ENCODE measurements at regions not wholly inside any gene's neighbourhood (a gene's known extent, or its start where the extent isn't known, plus 50 kb on each side); places are given as distances from the start of the nearest gene placed in this dataset.
"Not testable (repeated sequence)": the region's sequence is repeated elsewhere in the genome, so short reads cannot be mapped to it uniquely, and the experiment has no call there.

GRCh38 chr10:34058845-34059614, 724.6 kb upstream of the NRP1 start:
- DNase-seq, result no peak

- DNase-seq, result not testable (repeated sequence)
These were observed 721.0 kb upstream of the NRP1 start for GRCh38 chr10:34055410-34055985.

- no peak for DNase-seq
These were observed 715.4 kb upstream of the NRP1 start for GRCh38 chr10:34049887-34050286.

- DNase-seq, result no peak
These were observed 715.0 kb upstream of the NRP1 start for GRCh38 chr10:34049469-34049868.

- no peak for DNase-seq
These were observed 712.9 kb upstream of the NRP1 start for GRCh38 chr10:34047389-34047788.

- DNase-seq, result no peak
These were observed 712.1 kb upstream of the NRP1 start for GRCh38 chr10:34046506-34047034.

- no peak for DNase-seq
These were observed 711.2 kb upstream of the NRP1 start for GRCh38 chr10:34045571-34046190.

- no peak for DNase-seq
These were observed 707.4 kb upstream of the NRP1 start for GRCh38 chr10:34041871-34042270.

GRCh38 chr10:34037499-34037898, 703.0 kb upstream of the NRP1 start:
- DNase-seq, result no peak

- not testable (repeated sequence) for DNase-seq
These were observed 700.8 kb upstream of the NRP1 start for GRCh38 chr10:34035241-34035790.

GRCh38 chr10:34033078-34033477, 698.6 kb upstream of the NRP1 start:
- DNase-seq, result no peak

GRCh38 chr10:34032564-34032963, 698.1 kb upstream of the NRP1 start:
- no peak for DNase-seq

- DNase-seq, result no peak
These were observed 696.9 kb upstream of the NRP1 start for GRCh38 chr10:34031400-34031799.

- no peak for DNase-seq
These were observed 695.0 kb upstream of the NRP1 start for GRCh38 chr10:34029455-34029854.

GRCh38 chr10:34028936-34029335, 694.5 kb upstream of the NRP1 start:
- DNase-seq, result no peak

GRCh38 chr10:34024693-34025425, 690.4 kb upstream of the NRP1 start:
- DNase-seq, result no peak

GRCh38 chr10:34024282-34024681, 689.8 kb upstream of the NRP1 start:
- DNase-seq, result no peak

- DNase-seq, result no peak
These were observed 687.7 kb upstream of the NRP1 start for GRCh38 chr10:34022195-34022594.

- no peak for DNase-seq
These were observed 684.3 kb upstream of the NRP1 start for GRCh38 chr10:34018784-34019183.

GRCh38 chr10:34018129-34018528, 683.7 kb upstream of the NRP1 start:
- no peak for DNase-seq

GRCh38 chr10:34017281-34017680, 682.8 kb upstream of the NRP1 start:
- DNase-seq, result no peak

- no peak for DNase-seq
These were observed 682.1 kb upstream of the NRP1 start for GRCh38 chr10:34016576-34016975.

- no peak for DNase-seq
These were observed 681.2 kb upstream of the NRP1 start for GRCh38 chr10:34015700-34016099.
